RKO (cell line): ENCODE measurements at regions not wholly inside any gene's neighbourhood (a gene's known extent, or its start where the extent isn't known, plus 50 kb on each side); places are given as distances from the start of the nearest gene placed in this dataset.
A peak's percentile ranks its signal among the peaks of the same experiment; 100 is the strongest.

ENCODE experiments used
- DNase-seq: peaks from one replicate; pipeline ENCODE4 v3.0.0-alpha.2; 2016; ENCODE audit warnings: low spot score

DNA sequence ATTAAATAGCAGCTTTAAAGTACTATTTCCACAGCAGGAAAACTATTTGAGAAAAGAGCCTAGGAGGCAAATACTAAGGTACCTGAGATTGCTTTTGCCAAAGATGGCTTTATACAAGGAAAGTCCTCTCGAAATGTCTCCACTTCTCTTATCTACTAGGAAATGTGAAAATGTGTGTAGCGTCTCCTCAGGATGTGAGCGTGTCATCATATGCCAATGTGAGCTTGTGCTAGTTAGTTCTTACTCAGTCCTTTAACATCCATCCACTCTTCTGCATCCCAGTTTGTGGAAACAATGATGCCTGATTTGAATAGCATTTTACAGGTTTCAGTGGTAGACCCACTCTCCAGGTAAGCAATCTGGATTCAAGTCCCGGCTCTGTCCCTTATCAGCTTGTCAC is 421.0 kb downstream of the DYNC2H1 start:
- DNase-seq, result no peak

DNA sequence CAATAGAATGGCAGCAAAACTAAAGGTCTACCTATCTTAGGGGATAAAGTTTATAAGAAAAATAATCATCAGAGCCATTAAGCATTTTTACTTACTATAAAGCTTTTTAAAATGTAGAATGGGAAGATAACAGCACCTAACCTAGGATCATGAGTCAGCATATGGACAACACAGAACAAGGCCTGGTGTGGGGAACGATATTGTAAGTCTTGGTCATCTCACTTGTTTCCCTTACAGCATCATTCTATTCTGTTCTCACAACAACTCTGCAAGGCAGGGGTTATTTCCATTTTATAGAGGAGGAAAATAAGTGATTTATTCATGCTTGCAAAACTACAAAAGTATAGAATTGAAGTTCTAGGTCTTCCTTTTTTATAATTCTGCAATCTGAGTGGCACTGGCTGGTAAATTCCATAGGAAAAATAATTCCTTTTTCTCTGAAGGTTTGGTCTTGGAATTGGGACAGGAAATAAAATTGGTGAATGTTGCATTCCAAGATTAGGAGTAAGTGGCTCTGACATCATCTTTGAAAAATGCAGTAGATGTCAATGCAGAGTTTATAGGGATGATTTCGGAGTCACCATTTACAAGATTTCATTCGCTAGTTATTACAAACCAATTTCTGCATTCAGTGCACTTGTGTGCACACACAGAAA is 423.0 kb downstream of the DYNC2H1 start:
- peak; percentile 80 for DNase-seq

DNA sequence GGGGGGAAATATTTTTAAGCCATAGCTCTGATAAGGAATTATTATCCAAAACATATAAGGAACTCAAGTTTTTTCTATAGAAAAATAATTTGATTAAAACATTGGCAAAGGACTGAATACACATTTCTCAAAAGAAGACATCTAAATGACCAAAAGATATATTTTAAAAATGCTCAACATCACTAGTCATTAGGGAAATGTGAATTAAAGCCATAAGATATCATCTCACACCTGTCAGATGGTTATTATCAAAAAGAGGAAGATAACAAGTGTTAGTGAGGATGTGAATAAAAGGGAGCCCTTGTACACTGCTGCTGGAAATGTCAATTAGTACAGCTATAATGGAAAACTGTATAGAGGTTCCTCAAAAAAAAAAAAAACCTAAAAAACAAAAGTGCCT is 425.0 kb downstream of the DYNC2H1 start:
- DNase-seq, result no peak

DNA sequence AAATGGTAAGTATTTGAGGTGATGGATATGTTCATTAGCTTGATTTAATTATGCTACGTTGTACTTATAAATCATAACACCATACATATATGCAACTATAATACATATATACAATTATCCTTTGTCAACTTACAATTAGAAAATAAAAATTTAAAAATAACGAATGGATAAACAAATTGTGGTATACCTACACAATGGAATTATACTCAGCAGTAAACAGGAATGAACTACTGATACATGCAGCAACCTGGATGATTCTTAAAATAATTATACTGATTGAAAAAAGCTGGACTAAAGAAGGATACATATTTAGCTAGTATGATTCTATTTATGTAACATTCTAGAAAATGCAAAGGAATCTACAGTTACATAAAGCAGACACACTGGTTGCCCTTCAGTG is 425.7 kb downstream of the DYNC2H1 start:
- no peak for DNase-seq

DNA sequence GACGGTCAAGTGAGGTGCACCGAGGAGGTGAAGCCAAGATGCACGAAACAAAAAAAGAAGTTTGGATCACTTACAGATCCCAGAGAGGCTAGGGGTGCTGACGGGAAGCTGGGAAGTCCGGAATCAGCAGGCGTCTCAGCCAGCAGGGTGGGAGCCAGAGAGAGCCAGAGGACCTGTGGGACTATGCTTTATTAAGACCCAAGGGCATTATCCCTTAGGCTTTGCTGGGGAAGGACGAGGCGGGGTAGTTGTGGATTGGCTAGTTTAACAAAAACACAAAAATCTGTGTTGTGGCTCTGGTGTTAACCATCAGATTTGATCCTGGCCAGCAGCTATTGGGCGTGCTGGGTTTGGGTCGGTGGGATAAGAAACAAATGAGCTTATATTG is 427.1 kb downstream of the DYNC2H1 start:
- DNase-seq, result no peak

DNA sequence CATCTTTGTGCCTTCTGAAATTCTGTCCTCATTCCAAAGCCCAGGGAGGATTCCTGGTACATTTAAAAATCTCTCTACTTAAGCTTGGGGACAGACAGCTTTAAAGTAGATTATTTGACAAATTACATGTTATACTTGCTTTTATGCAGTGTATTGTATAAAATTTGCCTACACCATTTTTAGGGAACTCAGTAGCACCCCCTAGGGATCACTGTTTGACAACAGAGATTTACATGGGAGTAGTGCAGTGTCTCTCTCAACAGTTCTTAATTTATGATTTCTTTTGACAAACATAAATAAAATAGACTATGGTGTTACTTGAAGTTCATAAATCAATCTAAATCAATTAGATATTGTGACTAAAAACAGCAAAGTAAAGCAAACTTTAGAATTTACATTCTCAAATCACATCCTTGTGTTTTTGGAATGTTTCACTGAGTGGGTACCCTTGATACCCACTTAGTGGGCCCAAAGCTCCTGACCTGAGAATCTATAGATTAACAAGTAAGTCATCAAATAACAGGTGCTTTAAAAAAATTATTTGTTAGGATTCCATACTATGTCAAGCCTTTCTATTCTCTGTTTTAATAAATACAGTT is 428.8 kb downstream of the DYNC2H1 start:
- peak; percentile 20 for DNase-seq

DNA sequence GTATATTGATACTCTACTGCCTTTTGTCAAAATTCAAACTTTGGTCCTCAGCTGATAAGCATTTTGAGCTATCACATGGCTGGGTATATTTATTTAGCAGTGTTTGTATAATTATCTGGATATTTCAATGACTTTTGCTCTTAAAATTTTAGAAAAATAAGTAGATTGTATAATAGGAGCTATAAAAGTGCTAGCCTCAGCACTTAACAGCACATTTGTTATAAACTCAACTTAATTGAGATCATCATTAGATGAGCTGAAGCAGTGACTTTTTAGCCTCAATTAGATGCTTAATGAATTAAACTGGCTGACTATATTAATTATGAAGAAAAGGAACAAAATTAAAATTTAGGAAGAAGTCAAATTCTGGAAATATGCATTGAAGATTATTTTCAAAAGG is 429.9 kb downstream of the DYNC2H1 start:
- DNase-seq, result no peak

DNA sequence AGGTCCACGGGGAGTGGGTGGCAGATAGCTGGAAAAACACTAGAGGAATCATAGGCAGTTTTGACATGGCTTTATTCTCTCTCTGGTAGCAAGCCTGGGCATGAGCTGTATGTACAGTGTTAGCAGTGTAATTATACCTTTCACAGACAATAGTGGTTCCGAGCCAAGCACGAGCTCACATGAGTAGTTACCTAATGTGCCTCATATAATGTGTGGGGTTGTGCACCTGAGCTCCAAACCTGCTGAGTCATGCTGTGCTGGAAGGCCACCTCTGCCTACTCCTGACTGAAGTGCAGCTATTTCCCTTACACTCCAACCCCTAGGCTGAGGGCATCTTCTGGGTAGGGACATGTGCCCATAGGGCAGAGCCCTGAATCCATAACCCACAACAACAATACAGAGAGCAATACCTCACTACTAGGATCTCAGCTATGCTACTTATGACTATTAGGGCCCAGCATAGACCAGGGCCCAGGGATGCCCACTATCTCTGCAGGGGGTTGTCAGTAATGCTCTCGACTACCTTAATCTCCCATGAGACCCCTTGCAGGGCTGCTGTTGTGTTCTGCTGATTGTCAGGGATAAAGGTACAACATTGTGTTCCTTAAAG is 432.1 kb downstream of the DYNC2H1 start:
- DNase-seq, result peak; percentile 12

DNA sequence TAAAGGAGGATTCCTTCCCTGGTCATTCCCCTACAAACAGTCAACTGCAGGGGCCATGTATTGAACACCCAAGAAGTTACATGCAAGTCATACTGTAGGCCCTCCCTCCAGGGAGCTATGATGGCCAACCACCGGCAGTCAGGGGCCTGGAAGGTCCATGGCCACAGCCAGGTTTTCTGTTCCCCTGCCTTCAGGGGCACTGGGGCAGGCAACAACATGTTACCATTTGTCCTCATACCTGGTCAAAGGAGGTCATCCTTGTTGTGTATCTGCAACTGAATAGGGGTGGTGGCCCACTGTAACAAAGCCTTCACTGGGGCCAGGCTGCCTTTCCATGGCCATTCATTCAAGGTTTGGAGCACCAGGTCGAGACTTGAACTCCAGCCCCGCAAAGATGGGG is 433.6 kb downstream of the DYNC2H1 start:
- no peak for DNase-seq

DNA sequence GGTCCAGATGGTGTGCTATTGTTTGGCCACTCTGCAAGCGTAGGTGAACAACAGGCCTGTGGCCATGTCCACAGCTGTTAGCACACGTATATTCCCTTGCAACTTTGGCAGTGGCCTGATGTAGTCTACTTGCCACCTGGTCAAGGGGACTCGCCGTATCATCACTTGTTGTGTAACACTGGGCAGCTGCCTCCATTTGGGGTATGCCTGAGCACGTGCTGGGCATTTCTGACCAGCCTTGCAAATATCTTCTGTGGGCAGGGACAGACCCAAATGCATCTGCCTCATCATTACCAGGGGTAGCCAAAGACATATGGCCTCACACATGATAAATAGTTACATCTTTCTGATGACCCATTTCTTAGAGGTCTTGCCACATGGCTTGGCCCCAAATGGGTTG is 434.2 kb downstream of the DYNC2H1 start:
- no peak for DNase-seq

DNA sequence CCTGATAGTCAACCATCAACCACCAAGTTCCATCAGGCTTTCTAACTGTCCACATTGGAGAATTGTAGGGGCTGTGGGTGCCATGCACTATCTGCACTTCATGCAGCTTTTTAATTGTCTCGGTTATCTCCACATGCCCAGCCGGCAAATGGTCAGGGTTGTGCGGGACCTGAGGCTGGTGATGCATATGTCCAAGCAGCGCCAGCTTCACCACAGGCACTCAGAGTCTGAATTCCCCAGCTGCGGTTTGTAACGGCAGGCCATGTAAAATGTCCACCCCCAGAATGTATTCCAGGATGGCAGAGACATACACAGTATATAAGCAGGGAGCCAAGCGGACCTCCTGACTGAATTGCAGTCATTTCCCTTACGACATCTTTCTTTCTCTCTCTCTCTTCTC is 435.6 kb downstream of the DYNC2H1 start:
- no peak for DNase-seq

DNA sequence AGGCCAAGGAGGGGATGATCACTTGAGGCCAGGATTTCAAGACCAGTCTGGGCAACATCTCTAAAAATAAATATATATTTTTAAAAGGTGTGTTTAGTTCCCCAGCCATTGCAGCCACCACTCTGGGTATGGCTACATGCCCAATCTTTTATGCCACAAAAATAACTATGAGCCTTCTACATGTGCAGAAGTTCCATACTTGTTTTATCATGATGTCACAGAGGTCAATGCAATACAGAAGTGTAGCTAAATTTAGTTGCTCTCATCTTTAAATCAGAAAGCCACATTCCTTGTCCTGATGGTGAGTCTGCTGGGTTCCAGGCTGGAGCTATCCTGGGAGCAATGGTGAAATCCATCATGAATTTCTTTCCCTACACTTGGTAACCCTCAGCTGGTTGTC is 436.3 kb downstream of the DYNC2H1 start:
- no peak for DNase-seq

DNA sequence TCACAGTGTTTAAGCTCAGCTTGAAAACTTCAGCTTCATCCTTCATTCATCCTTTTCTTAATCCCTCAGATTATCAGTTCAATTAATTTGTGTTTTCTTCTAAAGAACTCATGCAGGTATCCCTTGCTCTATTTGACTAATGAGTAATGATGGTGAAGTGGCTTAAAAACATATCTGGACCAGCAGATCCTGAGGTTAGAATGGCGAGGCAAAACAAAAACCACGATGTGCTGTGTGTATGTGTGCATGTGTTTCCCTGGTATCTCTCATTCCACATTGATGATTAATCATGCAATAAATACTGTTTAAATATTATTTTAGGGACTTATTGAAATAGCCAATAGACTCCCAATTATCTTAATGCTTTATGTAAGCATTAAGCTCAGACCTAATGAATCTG is 437.0 kb downstream of the DYNC2H1 start:
- DNase-seq, result peak; percentile 4

DNA sequence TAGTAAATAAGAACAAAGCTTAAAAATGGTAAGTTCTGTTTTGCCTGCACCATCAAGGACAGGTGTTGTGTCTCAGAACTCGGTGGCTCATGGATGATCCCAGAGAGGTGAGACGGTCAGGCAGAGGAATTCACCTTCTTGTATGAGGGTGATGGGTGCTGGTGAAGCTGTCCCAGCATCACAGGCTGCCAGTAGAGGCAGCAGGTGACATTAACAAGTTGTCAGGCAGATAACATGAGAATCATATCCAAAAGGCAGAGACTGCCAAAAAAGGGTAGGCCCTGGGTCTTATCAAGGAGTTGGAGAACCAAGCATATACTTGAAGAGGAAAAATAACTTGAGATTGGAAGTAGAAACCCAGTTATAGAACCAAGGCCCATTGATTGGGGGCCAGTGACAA is 437.8 kb downstream of the DYNC2H1 start:
- no peak for DNase-seq

DNA sequence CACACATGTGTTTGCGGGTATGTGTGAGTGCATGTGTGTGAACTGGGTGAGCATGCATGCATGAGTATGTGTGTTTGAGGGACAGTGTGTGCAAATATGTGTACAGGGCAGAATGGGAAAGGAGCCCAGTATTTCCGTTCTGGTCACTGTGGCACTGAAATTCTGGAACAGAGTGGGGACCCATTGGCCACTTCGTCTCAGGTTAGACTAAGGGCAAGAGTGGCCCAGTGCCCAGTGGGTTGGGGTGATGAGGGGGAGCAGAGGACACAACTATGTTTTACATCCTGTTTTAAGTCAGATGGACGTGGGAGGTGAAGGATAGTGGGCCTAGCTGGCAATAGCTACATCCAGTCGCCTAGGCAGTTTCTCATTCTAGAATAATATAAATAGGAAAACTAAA is 438.5 kb downstream of the DYNC2H1 start:
- no peak for DNase-seq

DNA sequence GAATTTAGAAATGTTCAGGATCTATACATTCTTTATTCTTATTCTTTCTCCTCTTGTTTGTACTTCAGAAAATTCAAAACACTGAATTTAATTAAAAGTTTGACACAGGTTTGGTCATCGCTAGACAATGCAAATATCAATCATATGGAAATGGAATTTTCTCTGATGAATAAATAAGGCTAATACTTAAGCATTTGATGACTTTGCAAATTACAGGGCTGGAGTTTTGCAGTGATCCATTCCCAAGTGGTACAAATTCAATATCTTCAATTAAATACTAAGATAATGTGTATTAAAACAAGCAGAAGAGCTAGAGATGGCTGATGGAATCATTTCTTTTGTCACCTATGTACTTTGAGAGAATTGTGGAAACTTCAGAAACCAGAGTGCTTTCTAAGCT is 439.6 kb downstream of the DYNC2H1 start:
- DNase-seq, result no peak

DNA sequence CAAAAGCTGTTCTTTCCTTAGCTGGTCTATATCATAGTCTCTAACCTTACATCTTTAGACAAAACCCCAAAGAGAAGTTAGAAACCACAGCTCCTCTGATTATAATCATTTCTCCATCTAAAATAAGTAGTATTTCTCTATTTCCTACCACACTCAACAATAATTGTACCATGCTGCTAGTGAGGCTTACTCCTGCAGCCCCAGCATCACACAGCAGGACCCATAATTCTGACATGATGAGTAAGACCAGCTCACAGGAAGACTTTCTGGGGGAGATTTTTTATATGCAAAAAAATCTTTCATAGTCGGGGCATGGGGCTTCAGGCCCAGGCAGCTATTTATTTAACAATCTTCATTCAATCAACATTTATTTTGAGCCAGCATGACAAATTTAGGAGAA is 441.6 kb downstream of the DYNC2H1 start:
- no peak for DNase-seq

DNA sequence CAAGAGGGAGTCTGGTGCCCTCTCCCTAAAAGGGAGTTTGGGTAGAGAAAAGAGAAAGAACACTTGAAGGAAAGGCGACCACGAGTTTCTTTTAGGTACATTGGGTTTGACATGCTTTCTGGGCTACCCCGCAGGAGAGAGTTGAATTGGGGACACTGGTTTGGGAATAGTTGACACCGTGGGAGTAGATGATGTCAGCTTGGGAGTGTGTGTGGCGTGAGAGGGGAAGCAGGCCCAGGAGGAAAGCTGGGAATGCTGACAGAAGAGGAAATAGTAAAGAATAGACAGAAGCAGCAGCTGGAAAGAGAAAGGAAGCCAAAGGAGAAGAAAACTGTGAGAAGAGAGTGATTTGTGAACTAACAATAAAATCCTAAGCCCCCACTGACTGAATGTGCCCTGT is 442.9 kb downstream of the DYNC2H1 start:
- no peak for DNase-seq

DNA sequence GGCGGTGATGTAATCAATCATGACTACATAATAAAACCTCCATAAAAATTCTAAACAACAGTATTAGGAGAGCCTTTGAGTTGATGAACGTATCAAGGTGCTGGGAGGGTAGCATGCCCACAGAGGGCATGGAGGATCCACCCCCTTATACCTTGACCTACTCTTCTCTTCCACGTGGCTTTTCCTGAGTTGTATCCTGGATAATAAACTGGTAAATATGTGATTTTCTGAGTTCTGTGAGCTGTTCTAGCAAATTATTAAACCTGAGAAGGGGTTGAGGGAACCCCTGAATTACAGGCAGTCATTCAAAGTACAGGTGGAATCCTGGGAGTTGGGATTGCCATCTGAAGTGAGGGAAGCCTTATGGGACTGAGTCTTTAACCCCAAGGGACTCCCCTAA is 446.9 kb downstream of the DYNC2H1 start:
- DNase-seq, result no peak

DNA sequence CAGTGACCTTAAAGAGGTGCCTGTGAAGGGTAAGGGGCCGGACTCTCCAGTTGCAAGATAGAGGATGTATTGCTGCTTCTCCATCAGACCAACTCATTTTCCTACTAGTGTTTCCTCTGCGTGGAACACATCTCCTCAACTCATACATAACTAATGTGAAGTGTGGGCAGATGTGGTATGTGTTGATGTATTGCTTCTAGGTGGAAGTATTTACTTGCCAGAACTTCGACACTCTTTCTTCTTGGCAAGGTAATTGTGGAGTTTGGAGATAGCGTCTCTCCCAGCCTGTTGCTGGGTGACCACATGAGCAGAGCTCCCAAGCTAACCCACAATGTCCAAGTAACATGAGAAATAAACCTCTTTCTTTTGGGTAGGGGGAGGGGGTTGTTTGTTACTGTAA is 456.9 kb downstream of the DYNC2H1 start:
- DNase-seq, result no peak

DNA sequence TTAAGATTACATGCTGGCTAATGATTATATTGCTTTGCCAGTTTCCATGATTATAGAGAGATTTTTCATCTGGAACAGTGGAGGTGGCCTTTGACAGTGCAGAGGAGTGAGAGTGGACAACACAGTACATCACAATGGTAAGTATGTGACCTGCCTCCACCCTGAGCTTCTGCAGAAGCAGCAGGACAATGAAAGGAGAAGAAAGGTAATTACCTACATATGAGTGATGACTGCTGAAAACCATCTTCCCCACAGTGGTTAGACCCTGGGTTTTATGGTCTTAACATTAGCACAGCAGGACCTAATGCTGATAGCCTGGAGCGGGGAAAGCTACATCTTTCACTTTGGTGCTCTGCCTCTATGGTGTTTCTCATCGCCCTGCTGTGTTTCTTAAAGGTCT is 454.7 kb upstream of the DDI1 start:
- no peak for DNase-seq

DNA sequence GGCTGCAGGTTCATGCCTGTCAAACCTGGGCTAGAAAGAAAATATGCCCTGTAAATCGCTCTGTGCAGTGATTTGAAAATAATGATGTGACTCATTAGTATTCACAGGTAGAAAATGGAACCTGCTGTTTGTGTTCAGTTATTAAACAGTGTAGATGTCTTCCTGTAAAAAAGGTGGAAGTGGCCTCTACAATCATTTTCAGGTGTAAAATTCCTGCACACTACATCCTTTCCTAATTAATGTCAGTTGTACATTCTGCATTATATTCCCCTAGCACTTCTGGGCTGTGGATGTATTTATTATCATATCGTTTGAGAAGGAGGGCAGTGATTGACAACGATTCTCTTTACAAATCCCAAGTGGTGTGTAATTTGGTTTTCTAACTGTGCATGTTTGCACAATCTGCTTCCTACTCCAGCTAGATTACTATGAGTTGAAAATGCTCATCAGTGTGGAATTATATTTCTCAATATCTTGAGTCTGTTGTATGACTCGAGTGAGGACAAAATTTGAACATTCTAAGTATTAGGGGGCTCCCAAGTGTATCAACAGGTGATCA is 454.0 kb upstream of the DDI1 start:
- no peak for DNase-seq

DNA sequence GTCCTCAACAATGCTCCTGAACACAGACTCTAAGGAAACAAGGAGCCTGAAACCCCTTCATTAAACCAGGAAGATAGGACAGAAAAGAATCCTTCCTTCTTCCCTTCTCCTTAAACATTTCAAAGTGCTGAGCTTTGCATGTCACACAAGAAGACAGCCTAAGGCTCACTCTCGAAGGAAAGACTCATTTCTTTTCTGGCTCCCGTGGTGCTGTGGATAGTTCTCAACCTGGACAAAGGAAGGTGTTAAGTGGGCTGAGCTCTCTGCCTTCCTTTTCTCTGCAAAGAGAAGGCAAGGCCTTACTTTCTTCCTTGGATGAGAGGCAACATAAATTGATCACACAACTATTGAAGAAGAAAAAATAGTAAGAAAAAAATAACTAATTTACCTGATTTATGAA is 452.4 kb upstream of the DDI1 start:
- DNase-seq, result no peak

DNA sequence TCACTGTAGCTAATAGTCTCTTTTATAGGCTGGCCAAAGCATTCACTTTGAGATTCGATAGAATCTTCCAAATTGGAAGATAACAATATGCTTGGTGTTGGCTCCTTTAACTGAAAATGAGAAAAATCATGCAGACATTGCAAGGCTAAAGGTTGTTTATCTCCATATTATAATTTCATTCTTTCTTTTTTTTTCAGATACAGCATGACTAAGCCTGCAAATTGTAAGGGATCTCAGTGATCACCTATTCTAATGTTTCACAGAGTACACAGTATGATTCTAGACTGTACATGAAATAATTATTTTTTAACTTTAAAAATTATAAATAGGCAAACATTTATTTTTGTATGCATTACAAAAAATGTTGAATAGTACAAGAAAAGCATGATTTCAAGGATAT is 451.7 kb upstream of the DDI1 start:
- no peak for DNase-seq
